ENCODE measurements at regions not wholly inside any gene's neighbourhood (a gene's known extent, or its start where the extent isn't known, plus 50 kb on each side); places are given as distances from the start of the nearest gene placed in this dataset.

DNA sequence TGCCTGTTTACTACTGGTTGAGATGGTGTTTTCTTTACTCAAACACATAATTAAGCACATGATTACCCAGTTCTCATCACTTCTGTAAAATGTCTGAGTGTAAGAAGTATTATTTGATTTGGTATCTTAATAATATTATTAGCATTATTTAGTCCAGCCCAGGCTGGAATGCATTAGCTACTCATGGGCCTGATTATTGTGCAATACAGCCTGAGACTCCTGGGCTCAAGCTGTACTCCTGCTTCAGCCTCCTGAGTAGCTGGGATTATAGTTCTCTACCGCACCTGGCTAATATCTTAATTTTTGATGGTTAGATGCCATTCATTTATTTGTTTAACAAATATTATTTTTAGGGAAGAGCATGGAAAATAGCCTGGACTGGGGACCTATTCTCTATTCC lies 197.6 kb upstream of the MC4R start:
- TF ChIP-seq, protein P1, sequence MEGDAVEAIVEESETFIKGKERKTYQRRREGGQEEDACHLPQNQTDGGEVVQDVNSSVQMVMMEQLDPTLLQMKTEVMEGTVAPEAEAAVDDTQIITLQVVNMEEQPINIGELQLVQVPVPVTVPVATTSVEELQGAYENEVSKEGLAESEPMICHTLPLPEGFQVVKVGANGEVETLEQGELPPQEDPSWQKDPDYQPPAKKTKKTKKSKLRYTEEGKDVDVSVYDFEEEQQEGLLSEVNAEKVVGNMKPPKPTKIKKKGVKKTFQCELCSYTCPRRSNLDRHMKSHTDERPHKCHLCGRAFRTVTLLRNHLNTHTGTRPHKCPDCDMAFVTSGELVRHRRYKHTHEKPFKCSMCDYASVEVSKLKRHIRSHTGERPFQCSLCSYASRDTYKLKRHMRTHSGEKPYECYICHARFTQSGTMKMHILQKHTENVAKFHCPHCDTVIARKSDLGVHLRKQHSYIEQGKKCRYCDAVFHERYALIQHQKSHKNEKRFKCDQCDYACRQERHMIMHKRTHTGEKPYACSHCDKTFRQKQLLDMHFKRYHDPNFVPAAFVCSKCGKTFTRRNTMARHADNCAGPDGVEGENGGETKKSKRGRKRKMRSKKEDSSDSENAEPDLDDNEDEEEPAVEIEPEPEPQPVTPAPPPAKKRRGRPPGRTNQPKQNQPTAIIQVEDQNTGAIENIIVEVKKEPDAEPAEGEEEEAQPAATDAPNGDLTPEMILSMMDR (IDR thresholded peaks at IDR 0.05; ENCODE audit: low read depth, low read length): no peak
- TF ChIP-seq MYC (IDR thresholded peaks at IDR 0.05; ENCODE audit: low read depth, low read length): no peak

Data from NB4 (cell line).